Endothelial cell of umbilical vein (primary cell): ENCODE measurements at regions not wholly inside any gene's neighbourhood (a gene's known extent, or its start where the extent isn't known, plus 50 kb on each side); places are given as distances from the start of the nearest gene placed in this dataset.

Experiments
- EZH2 ChIP-seq: IDR thresholded peaks from 2 replicates; pipeline ENCODE4 v1.6.1; 2012; ENCODE audit warnings: borderline replicate concordance, low read depth, mild to moderate bottlenecking, moderate library complexity, low read length, inconsistent platforms; ENCODE audit not compliant: severe bottlenecking
- GATA2 ChIP-seq: IDR thresholded peaks from 2 replicates; pipeline ENCODE4 v1.7.0; 2011; ENCODE audit warnings: low read depth, mild to moderate bottlenecking, moderate library complexity, mixed read lengths, low read length; ENCODE audit not compliant: insufficient read length, insufficient read depth
- JUN ChIP-seq: IDR thresholded peaks from 2 replicates; pipeline ENCODE4 v1.6.1; 2011; ENCODE audit warnings: borderline replicate concordance, low read depth; ENCODE audit not compliant: insufficient read length, insufficient read depth
- MYC ChIP-seq: IDR thresholded peaks from one replicate; pipeline ENCODE4 v1.6.1; 2011; ENCODE audit warnings: mild to moderate bottlenecking, low read depth, low read length
- POLR2A ChIP-seq: IDR thresholded peaks from 2 replicates; pipeline ENCODE4 v1.6.1; 2012; ENCODE audit warnings: low read depth, mild to moderate bottlenecking, control low read depth, low read length
- POLR2AphosphoS5 ChIP-seq: IDR thresholded peaks from 2 replicates; pipeline ENCODE4 v1.6.1; 2012; ENCODE audit warnings: low read depth, mild to moderate bottlenecking, control low read depth, low read length, moderate library complexity; ENCODE audit not compliant: insufficient read depth
- TF ChIP-seq, protein P1 (sequence below), 2 donors: IDR thresholded peaks; 1 replicate in 1 of 2; 2 replicates in 1 of 2; pipeline ENCODE4 v1.5.1; 2011; ENCODE audit warnings: low read length in 2 of 2, mild to moderate bottlenecking in 2 of 2, moderate library complexity in 2 of 2, control low read depth in 1 of 2, inconsistent platforms in 1 of 2, low read depth in 1 of 2; ENCODE audit not compliant: insufficient read depth in 1 of 2; ENCODE audit errors: extremely low read depth in 1 of 2
- TF ChIP-seq, protein P2 (sequence below): IDR thresholded peaks from 2 replicates; pipeline ENCODE4 v1.6.1; 2011; ENCODE audit not compliant: insufficient read depth, insufficient read length

DNA sequence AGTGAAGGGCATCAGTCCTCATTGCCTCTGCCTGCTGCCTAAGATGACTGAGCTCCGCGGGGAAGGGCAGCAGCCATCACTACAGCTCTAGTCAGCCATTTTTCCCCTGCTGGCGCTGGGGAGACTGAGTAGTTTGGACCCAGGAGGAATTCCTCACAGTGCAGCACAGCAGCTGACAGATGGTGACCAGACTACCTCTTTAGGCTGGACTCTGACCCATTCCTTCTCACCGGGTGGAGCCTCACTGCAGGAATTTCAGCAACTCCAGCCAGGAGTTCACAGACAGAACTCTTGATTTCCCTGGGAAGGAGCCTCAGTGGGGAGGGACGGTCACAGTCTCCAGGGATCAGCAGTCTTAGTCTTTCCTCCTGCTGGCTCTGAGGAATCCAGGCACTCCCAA, 492.0 kb upstream of the MMS22L start:
- no peak for TF ChIP-seq POLR2A
- TF ChIP-seq, protein P1, sequence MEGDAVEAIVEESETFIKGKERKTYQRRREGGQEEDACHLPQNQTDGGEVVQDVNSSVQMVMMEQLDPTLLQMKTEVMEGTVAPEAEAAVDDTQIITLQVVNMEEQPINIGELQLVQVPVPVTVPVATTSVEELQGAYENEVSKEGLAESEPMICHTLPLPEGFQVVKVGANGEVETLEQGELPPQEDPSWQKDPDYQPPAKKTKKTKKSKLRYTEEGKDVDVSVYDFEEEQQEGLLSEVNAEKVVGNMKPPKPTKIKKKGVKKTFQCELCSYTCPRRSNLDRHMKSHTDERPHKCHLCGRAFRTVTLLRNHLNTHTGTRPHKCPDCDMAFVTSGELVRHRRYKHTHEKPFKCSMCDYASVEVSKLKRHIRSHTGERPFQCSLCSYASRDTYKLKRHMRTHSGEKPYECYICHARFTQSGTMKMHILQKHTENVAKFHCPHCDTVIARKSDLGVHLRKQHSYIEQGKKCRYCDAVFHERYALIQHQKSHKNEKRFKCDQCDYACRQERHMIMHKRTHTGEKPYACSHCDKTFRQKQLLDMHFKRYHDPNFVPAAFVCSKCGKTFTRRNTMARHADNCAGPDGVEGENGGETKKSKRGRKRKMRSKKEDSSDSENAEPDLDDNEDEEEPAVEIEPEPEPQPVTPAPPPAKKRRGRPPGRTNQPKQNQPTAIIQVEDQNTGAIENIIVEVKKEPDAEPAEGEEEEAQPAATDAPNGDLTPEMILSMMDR (IDR thresholded peaks at IDR 0.05; ENCODE audit: extremely low read depth in 1 of 2, insufficient read depth in 1 of 2, low read depth in 1 of 2, low read length in 2 of 2): no peak
- no peak for TF ChIP-seq POLR2AphosphoS5
- no peak for TF ChIP-seq EZH2
- TF ChIP-seq, protein P2, sequence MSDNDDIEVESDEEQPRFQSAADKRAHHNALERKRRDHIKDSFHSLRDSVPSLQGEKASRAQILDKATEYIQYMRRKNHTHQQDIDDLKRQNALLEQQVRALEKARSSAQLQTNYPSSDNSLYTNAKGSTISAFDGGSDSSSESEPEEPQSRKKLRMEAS: no peak
- no peak for TF ChIP-seq MYC
- TF ChIP-seq JUN: no peak
- no peak for TF ChIP-seq GATA2
